GM12878 (cell line): ENCODE measurements at regions not wholly inside any gene's neighbourhood (a gene's known extent, or its start where the extent isn't known, plus 50 kb on each side); places are given as distances from the start of the nearest gene placed in this dataset.

Source experiments
- CBX5 ChIP-seq: sonication (generic); IDR thresholded peaks from 2 replicates; pipeline ENCODE4 v1.6.1; 2016; ENCODE audit warnings: low read depth, moderate library complexity, mild to moderate bottlenecking, inconsistent platforms
- FOXM1 ChIP-seq: IDR thresholded peaks from 2 replicates; pipeline ENCODE4 v1.6.1; 2012; ENCODE audit warnings: low read depth, mild to moderate bottlenecking, inconsistent platforms, low read length, moderate library complexity
- GABPA ChIP-seq: IDR thresholded peaks from 2 replicates; pipeline ENCODE4 v1.6.1; 2014; ENCODE audit warnings: antibody characterized with exemption, low read depth, mild to moderate bottlenecking, inconsistent platforms
- POLR2A ChIP-seq: IDR thresholded peaks from 2 replicates; pipeline ENCODE4 v1.6.1; 2011; ENCODE audit warnings: low read depth, mild to moderate bottlenecking, low read length
- SP1 ChIP-seq: IDR thresholded peaks from one replicate; pipeline ENCODE4 v1.6.1; 2011; ENCODE audit warnings: low read depth, low read length
- SREBF2 ChIP-seq: IDR thresholded peaks from 2 replicates; pipeline ENCODE4 v1.6.1; 2012; ENCODE audit warnings: mild to moderate bottlenecking, low read length
- STAT1 ChIP-seq: fragments of 450-650 bp; conservative IDR thresholded peaks from 2 replicates; pipeline ENCODE4 v1.6.1; 2014; ENCODE audit warnings: antibody characterized with exemption, mild to moderate bottlenecking
- TAF1 ChIP-seq: IDR thresholded peaks from 2 replicates; pipeline ENCODE4 v1.6.1; 2011; ENCODE audit warnings: mild to moderate bottlenecking, low read depth, low read length, borderline replicate concordance
- TF ChIP-seq, protein P1 (sequence below): fragments of 450-650 bp; formaldehyde crosslinking; IDR thresholded peaks from 2 replicates; pipeline ENCODE4 v1.4.0; 2020; ENCODE audit warnings: mild to moderate bottlenecking, moderate library complexity
- TF ChIP-seq, protein P2 (sequence below): fragments of 450-650 bp; IDR thresholded peaks from 2 replicates; pipeline ENCODE4 v1.6.1; 2017; ENCODE audit warnings: mild to moderate bottlenecking, moderate library complexity
- TF ChIP-seq, protein P3 (sequence below): IDR thresholded peaks from 2 replicates; pipeline ENCODE4 v1.6.1; 2012; ENCODE audit warnings: low read length, inconsistent platforms

DNA sequence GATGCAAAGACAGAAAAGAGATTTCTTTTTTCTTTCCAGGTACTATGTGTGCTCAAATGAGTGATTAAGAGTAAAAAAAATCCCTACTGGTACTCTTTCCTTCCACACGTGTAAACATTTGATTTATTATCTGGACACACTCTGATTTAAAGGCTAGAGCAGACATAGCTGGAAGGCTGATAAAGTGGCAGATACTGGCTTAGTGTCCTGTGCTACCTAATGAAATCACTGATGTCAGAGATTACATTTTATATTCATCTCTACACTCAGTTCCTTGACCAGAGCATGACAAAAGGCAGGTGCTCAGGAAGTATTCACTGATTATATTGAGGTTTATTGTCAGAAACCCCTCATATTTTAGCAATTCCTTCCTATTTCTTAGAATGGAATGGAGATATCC, 136.6 kb upstream of the SLC38A2 start:
- TF ChIP-seq GABPA (no peak), STAT1 (no peak), SREBF2 (no peak), POLR2A (no peak), FOXM1 (no peak), SP1 (no peak), CBX5 (no peak), TAF1 (no peak)
- TF ChIP-seq, protein P1, sequence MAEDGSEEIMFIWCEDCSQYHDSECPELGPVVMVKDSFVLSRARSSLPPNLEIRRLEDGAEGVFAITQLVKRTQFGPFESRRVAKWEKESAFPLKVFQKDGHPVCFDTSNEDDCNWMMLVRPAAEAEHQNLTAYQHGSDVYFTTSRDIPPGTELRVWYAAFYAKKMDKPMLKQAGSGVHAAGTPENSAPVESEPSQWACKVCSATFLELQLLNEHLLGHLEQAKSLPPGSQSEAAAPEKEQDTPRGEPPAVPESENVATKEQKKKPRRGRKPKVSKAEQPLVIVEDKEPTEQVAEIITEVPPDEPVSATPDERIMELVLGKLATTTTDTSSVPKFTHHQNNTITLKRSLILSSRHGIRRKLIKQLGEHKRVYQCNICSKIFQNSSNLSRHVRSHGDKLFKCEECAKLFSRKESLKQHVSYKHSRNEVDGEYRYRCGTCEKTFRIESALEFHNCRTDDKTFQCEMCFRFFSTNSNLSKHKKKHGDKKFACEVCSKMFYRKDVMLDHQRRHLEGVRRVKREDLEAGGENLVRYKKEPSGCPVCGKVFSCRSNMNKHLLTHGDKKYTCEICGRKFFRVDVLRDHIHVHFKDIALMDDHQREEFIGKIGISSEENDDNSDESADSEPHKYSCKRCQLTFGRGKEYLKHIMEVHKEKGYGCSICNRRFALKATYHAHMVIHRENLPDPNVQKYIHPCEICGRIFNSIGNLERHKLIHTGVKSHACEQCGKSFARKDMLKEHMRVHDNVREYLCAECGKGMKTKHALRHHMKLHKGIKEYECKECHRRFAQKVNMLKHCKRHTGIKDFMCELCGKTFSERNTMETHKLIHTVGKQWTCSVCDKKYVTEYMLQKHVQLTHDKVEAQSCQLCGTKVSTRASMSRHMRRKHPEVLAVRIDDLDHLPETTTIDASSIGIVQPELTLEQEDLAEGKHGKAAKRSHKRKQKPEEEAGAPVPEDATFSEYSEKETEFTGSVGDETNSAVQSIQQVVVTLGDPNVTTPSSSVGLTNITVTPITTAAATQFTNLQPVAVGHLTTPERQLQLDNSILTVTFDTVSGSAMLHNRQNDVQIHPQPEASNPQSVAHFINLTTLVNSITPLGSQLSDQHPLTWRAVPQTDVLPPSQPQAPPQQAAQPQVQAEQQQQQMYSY (CRISPR knock-in tag): no peak
- TF ChIP-seq, protein P2, sequence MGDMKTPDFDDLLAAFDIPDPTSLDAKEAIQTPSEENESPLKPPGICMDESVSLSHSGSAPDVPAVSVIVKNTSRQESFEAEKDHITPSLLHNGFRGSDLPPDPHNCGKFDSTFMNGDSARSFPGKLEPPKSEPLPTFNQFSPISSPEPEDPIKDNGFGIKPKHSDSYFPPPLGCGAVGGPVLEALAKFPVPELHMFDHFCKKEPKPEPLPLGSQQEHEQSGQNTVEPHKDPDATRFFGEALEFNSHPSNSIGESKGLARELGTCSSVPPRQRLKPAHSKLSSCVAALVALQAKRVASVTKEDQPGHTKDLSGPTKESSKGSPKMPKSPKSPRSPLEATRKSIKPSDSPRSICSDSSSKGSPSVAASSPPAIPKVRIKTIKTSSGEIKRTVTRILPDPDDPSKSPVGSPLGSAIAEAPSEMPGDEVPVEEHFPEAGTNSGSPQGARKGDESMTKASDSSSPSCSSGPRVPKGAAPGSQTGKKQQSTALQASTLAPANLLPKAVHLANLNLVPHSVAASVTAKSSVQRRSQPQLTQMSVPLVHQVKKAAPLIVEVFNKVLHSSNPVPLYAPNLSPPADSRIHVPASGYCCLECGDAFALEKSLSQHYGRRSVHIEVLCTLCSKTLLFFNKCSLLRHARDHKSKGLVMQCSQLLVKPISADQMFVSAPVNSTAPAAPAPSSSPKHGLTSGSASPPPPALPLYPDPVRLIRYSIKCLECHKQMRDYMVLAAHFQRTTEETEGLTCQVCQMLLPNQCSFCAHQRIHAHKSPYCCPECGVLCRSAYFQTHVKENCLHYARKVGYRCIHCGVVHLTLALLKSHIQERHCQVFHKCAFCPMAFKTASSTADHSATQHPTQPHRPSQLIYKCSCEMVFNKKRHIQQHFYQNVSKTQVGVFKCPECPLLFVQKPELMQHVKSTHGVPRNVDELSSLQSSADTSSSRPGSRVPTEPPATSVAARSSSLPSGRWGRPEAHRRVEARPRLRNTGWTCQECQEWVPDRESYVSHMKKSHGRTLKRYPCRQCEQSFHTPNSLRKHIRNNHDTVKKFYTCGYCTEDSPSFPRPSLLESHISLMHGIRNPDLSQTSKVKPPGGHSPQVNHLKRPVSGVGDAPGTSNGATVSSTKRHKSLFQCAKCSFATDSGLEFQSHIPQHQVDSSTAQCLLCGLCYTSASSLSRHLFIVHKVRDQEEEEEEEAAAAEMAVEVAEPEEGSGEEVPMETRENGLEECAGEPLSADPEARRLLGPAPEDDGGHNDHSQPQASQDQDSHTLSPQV: no peak
- TF ChIP-seq, protein P3, sequence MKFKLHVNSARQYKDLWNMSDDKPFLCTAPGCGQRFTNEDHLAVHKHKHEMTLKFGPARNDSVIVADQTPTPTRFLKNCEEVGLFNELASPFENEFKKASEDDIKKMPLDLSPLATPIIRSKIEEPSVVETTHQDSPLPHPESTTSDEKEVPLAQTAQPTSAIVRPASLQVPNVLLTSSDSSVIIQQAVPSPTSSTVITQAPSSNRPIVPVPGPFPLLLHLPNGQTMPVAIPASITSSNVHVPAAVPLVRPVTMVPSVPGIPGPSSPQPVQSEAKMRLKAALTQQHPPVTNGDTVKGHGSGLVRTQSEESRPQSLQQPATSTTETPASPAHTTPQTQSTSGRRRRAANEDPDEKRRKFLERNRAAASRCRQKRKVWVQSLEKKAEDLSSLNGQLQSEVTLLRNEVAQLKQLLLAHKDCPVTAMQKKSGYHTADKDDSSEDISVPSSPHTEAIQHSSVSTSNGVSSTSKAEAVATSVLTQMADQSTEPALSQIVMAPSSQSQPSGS: no peak
